Activated CD4-positive, alpha-beta T cell treated with anti-CD3 and anti-CD28 coated beads, Interleukin-2, Interleukin-6, amounts not matched to agents 100 ng/mL and 50 ng/mL, durations not matched to agents 16 hours and 8 hours (primary cell): ENCODE measurements at regions not wholly inside any gene's neighbourhood (a gene's known extent, or its start where the extent isn't known, plus 50 kb on each side); places are given as distances from the start of the nearest gene placed in this dataset.

Experiments
- DNase-seq: peaks from one replicate; pipeline ENCODE4 v3.0.0-alpha.2; 2020

- no peak for DNase-seq
Measured at GRCh38 chr4:56286763-56287162, 100.5 kb downstream of the AASDH start.

GRCh38 chr4:56283375-56283774, 103.9 kb downstream of the AASDH start:
- no peak for DNase-seq

GRCh38 chr4:56282004-56282403, 105.3 kb downstream of the AASDH start:
- no peak for DNase-seq

- no peak for DNase-seq
Measured at GRCh38 chr4:56276547-56276946, 110.7 kb downstream of the AASDH start.

- no peak for DNase-seq
Measured at GRCh38 chr4:56273391-56273790, 113.9 kb downstream of the AASDH start.

GRCh38 chr4:56272927-56273326, 114.4 kb downstream of the AASDH start:
- no peak for DNase-seq

- no peak for DNase-seq
Measured at GRCh38 chr4:56272003-56272402, 115.3 kb downstream of the AASDH start.

- DNase-seq = no peak
Measured at GRCh38 chr4:56271131-56271530, 116.2 kb downstream of the AASDH start.

GRCh38 chr4:56267558-56267957, 119.7 kb downstream of the AASDH start:
- DNase-seq = no peak

GRCh38 chr4:56264873-56265272, 122.4 kb downstream of the AASDH start:
- DNase-seq = no peak

GRCh38 chr4:56261027-56261426, 126.3 kb downstream of the AASDH start:
- DNase-seq = peak; percentile 54

- DNase-seq = no peak
Measured at GRCh38 chr4:56260320-56260719, 127.0 kb downstream of the AASDH start.

- no peak for DNase-seq
Measured at GRCh38 chr4:56259655-56260054, 127.6 kb downstream of the AASDH start.

GRCh38 chr4:56255820-56256219, 131.5 kb downstream of the AASDH start:
- DNase-seq = no peak

- DNase-seq = no peak
Measured at GRCh38 chr4:56253666-56254305, 133.5 kb downstream of the AASDH start.

GRCh38 chr4:56252561-56253152, 134.6 kb downstream of the AASDH start:
- no peak for DNase-seq

GRCh38 chr4:56251556-56251955, 135.7 kb downstream of the AASDH start:
- DNase-seq = no peak

GRCh38 chr4:56250776-56251175, 136.5 kb downstream of the AASDH start:
- no peak for DNase-seq

- DNase-seq = no peak
Measured at GRCh38 chr4:56247646-56248045, 139.6 kb downstream of the AASDH start.

GRCh38 chr4:56246233-56246610, 141.1 kb downstream of the AASDH start:
- DNase-seq = no peak

- DNase-seq = no peak
Measured at GRCh38 chr4:56245547-56246232, 141.6 kb downstream of the AASDH start.

GRCh38 chr4:56244681-56245080, 142.6 kb downstream of the AASDH start:
- no peak for DNase-seq

- DNase-seq = no peak
Measured at GRCh38 chr4:56243107-56243506, 144.2 kb downstream of the AASDH start.

- DNase-seq = no peak
Measured at GRCh38 chr4:56241500-56241899, 145.8 kb downstream of the AASDH start.
